ENCODE measurements at regions not wholly inside any gene's neighbourhood (a gene's known extent, or its start where the extent isn't known, plus 50 kb on each side); places are given as distances from the start of the nearest gene placed in this dataset.

DNA sequence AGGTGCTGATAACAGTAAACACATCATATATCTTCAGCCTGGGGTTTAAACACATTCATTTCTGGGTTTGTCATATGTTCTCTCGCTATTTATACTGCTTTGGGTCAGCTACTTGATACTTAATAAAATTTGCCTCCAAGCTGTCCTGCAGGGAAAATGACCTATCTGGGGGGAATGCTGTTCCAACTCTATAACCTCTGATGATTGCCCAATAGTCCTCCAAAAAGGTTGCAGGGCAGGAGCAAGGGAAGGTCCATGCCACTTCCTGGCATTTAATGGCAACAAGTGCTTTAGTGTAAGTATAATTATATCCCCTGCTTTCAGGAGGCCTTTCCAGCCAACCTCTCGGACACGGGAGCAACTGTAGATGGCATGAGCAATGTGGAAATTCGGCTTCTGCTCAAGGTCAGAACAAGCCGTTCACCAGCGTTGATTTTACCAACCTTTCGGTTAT is 198.0 kb upstream of the EEA1 start:
- TF ChIP-seq, protein P1, sequence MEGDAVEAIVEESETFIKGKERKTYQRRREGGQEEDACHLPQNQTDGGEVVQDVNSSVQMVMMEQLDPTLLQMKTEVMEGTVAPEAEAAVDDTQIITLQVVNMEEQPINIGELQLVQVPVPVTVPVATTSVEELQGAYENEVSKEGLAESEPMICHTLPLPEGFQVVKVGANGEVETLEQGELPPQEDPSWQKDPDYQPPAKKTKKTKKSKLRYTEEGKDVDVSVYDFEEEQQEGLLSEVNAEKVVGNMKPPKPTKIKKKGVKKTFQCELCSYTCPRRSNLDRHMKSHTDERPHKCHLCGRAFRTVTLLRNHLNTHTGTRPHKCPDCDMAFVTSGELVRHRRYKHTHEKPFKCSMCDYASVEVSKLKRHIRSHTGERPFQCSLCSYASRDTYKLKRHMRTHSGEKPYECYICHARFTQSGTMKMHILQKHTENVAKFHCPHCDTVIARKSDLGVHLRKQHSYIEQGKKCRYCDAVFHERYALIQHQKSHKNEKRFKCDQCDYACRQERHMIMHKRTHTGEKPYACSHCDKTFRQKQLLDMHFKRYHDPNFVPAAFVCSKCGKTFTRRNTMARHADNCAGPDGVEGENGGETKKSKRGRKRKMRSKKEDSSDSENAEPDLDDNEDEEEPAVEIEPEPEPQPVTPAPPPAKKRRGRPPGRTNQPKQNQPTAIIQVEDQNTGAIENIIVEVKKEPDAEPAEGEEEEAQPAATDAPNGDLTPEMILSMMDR (IDR thresholded peaks at IDR 0.05; ENCODE audit: low read depth, low read length, missing control alignments), result no peak
- H3K4me3 ChIP-seq (replicated peaks; ENCODE audit: low read depth, low read length), result no peak overlapping the region
- DNase-seq (ENCODE audit: extremely low read depth, low read depth), result no peak

DNA sequence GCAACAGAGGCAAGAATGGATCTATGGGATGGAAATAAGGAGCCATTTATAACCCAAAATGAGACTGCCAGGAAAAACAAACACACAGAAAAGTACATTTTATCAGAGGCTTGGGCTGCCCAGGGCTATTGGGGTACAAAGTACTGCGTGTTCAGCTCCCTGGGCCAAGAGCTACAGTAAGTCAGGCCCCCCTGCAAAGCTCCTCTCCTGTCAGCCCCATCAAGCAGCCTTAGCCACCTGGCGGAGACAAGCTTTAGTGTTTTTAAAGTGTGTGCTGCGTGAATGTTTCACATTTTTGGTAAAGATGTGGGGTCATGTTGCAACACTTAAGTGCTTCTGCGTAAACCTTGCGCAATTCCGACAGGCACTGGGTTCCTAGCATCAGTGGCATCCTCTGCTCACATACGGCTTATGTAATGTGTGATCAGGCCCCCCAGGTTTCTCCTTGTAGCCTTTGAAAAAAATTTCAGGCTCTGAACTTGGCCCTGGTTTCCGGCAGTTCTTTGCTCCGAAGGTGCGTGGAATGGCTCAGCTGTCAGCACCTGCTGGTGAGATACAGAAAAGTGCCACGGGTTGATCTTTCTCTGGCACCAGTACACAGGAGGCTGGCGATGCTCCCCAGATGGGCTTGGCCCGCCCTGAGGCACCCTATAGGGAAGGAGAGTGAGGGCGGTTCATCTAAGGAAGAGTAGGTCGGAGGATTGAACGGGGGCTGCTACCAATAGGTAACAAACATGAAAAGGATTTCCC is 198.7 kb upstream of the EEA1 start:
- TF ChIP-seq, protein P1 (IDR thresholded peaks at IDR 0.05; ENCODE audit: low read depth, low read length, missing control alignments), result peak; percentile 35
- no peak overlapping the region for H3K4me3 ChIP-seq (replicated peaks; ENCODE audit: low read depth, low read length)
- DNase-seq (ENCODE audit: extremely low read depth, low read depth), result peak; percentile 80

DNA sequence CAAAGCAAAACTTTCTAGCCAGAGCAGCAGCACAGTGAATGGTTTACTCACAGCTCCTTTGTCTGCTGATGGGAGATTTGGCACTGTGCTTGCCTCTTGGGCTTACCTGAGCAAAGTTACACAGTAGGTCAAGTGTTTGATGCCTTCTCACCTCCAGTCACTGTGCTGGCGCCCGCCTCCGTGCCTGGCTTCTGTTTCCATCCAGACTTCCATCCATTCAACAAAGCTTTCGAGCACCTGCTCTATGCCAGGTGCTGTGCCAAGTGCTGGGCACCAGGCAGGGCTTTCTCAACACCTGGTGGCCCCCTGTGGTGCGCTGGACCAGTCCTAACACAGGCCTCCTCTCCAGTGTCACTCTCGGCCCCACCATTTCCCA is 199.2 kb upstream of the EEA1 start:
- DNase-seq (ENCODE audit: extremely low read depth, low read depth), result no peak
- TF ChIP-seq, protein P1 (IDR thresholded peaks at IDR 0.05; ENCODE audit: low read depth, low read length, missing control alignments), result no peak
- H3K4me3 ChIP-seq (replicated peaks; ENCODE audit: low read depth, low read length), result no peak overlapping the region

DNA sequence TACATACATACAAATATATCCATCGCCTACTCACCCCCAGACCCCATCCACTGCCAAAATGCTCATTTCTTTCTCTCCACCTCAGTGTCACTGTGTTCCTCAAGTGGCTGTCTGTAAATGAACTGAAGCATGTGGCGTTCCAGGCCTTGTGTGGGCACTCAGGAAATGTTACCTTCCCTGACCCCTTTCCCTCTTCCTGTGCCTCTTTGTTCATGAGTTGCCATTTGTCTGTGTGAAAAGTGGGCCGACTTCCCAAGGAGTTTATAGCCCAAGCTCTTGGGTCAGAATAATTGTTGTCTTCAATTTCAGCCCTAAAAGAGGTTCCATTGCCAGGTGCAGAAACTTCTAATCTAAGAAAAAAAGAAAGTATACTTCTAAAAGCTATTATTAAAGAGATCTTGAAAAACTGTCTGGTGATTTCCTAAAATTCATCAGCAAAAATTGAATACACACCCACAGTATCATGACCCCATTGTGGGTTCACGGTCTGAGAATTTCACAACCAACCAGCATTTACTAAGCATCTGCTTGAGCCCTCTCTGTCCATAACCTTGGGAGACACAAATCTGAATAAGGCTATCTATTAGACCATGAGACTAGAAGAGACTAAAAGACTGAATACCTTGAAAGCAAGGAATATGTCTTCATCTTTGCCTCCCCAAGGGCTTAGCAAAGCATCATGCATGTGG is 201.4 kb upstream of the EEA1 start:
- no peak overlapping the region for H3K4me3 ChIP-seq (replicated peaks; ENCODE audit: low read depth, low read length)
- TF ChIP-seq, protein P1 (IDR thresholded peaks at IDR 0.05; ENCODE audit: low read depth, low read length, missing control alignments), result no peak
- DNase-seq (ENCODE audit: extremely low read depth, low read depth), result no peak

DNA sequence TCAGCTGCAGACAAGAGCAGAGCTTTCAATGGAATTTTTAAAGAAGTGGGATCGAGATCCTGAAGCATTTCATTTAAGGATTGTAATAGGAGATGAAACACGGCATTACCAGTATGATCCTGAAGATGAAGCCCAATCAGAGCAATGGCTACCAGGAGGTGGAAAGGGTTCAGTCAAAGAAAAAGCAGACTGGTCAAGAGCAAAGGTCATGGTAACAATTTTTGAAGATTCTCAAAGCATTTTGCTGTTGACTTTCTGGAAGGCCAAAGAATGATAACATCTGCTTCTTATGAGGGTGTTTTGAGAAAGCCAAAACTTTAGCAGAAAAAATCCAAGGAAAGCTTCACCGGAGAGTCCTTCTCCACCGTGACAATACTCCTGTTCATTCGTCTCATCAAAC is 204.3 kb upstream of the EEA1 start:
- TF ChIP-seq, protein P1 (IDR thresholded peaks at IDR 0.05; ENCODE audit: low read depth, low read length, missing control alignments), result no peak
- H3K4me3 ChIP-seq (replicated peaks; ENCODE audit: low read depth, low read length), result no peak overlapping the region
- no peak for DNase-seq (ENCODE audit: extremely low read depth, low read depth)

DNA sequence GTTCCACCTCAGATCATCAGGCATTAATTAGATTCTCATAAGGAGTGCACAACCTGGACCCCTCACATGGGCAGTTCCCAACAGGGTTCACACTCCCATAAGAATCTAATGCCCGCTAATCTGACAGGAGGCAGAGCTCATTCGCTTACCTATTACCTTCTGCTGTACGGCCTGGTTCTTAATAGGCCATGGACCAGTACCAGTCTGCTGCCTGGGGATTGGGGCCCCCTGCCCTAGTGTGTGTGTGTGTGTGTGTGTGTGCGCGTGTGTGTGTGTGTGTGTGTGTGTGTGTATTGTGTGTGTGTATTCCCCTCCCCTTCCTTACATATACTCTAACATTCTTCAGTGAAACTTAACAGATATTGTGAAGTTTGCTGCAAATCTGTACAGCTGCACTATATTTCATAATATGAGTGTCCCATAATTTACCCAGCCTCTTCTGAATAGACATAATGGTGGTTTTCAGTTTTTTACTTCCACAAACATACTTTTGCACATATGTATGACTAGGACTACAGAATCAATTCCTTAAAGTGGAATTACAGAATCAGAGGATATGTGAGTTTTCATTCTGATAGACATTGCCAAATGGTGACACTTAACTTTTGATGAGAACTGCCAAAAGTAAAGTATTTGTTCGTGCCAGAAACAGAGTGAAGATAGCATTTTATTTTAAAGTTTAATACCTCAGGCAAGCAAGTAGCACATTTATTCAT is 205.2 kb upstream of the EEA1 start:
- TF ChIP-seq, protein P1 (IDR thresholded peaks at IDR 0.05; ENCODE audit: low read depth, low read length, missing control alignments), result no peak
- no peak overlapping the region for H3K4me3 ChIP-seq (replicated peaks; ENCODE audit: low read depth, low read length)
- no peak for DNase-seq (ENCODE audit: extremely low read depth, low read depth)

Data from HFF-Myc (cell line).